SK-N-MC (cell line): ENCODE measurements at regions not wholly inside any gene's neighbourhood (a gene's known extent, or its start where the extent isn't known, plus 50 kb on each side); places are given as distances from the start of the nearest gene placed in this dataset.

ENCODE experiments used
- EZH2 ChIP-seq: fragments of 200-600 bp; sonication (generic); IDR thresholded peaks from one replicate; pipeline ENCODE4 v1.6.1; 2017; ENCODE audit warnings: antibody characterized with exemption
- FOXP2 ChIP-seq: optimal IDR thresholded peaks from 2 replicates; pipeline ENCODE3; 2011; ENCODE audit warnings: mild to moderate bottlenecking, moderate library complexity; ENCODE audit not compliant: insufficient read depth; ENCODE audit errors: extremely low read length, control extremely low read depth
- POLR2AphosphoS5 ChIP-seq: IDR thresholded peaks from 2 replicates; pipeline ENCODE4 v1.6.1; 2012; ENCODE audit warnings: mild to moderate bottlenecking, low read depth, low read length, borderline replicate concordance

DNA sequence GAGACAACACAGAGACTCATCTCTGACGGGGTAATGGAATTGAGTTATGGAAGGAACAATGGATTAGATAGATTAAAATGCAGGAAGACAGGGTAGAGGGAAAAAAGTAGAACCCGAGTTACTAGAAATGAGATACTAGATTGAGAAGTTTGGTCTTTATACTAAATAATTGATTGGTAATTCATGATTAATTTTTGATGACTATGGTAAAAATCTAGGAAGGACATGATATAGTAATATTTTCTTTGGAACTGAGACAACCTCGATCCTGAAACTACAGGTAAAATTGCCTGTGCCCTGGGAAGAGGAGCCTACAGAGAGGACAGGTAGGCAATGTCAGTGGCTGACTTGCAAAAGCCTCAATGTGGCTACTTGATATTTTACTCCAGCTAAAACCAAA is 188.4 kb upstream of the GPC6 start:
- TF ChIP-seq EZH2 (no peak), POLR2AphosphoS5 (no peak), FOXP2 (no peak)
